ENCODE measurements at regions not wholly inside any gene's neighbourhood (a gene's known extent, or its start where the extent isn't known, plus 50 kb on each side); places are given as distances from the start of the nearest gene placed in this dataset.

DNA sequence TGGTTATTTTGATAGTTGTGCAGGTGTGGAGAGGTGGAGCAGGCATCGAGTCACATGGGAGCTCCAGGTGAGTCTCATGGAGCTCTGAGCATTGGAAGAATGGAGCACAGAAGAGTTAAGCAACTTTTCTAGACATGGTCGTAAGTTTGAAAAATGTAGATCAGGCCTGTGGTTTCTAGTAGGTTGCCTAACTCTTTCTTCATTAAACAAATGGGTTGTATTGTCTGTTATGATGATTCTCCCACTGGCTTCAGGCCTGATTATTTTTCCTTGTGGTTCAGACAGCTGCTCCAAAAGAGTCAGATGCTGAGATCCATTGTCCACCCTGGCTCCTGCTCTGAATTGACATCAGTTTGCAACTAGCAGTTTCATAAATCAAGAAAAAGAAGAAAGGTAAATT, 80.3 kb upstream of the RPS23 start:
- no peak for DNase-seq (ENCODE audit: low read depth)

DNA sequence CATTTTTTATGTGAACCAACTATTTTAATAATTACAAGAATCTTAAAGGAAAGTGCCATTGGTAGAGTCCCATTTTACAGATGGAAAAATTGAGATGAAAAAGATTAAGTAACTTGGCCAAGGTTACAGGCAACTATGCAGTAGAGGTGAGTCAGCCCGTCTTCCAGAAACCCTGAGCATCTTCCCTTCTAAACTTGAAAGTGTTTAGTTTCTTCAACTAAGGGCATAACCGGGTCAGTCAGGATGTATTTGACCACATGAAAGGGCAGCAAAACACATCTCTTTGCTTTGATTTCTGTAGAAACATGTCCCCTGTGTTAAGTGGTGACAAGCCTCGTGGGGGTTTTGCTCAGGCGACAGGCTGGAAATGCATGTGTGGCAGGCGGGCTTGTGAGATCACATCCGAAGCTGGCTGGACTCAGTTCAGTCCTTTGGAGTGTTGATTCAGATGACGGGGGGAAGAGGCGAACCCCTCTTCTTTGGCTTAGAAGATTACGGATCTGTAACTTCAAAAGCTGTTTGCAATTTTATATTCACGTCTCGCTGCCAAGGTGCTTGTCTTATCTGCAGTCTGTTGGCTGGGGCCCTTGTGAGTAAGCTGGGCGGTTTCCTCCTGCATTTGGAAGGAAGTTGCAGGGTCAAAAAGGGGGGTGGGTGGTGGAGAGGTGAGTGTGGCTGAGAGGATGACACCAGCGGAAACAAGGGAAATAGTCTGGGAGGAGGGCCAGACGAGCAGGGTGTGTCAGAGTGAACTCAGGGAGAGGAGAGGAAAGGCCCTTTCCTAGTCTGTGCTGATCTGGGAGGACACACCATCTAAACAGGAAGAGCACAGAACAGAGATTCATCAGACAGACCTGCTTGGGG, 78.9 kb upstream of the RPS23 start:
- DNase-seq (ENCODE audit: low read depth): peak; percentile 61

DNA sequence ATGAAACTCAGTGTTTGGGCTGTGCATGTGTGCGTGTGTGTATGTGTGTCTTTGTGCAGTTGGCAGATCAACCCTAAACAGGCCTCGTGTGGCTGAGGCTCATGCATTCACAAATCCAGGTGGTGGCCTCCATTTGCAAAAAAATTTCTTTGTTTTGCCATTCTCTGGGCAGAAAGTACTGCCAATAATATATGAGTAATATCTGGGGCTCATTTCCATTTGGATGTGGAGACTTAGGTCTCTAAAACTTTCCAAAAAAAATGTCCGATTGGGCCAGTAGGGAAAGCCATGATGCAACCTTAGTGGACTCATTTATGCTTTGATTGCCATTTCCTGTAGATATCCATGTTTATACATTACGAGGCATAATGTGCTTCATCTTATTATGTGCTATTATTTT, 77.9 kb upstream of the RPS23 start:
- DNase-seq (ENCODE audit: low read depth): no peak

DNA sequence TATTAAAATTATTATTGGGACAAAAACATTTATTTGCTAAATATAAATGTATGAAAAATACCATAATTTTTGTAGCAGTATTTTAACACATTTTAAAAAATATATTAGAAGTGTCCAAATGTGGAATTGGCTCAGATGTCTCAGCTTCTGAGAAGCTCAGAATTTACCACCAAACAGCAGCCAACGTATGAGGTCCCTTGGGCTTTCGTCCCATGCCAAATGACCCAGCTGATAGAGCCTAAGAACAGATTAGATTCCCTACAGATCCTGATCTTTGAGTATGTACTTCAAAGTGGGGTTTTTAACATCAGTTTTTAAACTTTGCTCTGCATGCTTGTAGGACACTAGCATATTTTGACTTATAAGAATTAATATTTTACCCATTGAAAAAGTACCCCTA, 77.3 kb upstream of the RPS23 start:
- no peak for DNase-seq (ENCODE audit: low read depth)

DNA sequence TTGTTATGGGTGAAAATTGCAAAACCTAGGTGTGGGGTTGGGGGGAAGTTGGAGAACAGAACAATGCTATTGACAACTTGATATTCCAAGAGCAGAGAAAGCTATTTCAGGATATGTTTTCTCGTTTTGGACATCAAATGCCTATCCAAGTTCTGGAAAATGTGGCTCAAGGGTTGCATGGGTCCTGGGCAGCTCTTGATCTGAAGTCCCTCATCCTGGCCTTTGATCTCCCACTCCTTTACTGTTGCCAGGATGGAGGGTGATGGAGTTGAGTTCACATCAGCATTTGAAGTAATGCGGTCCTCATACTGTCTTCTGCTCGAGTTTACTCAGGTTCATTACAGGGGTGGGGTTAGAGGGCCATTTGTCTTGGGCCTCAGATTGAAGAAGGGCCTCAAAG, 76.9 kb upstream of the RPS23 start:
- no peak for DNase-seq (ENCODE audit: low read depth)

DNA sequence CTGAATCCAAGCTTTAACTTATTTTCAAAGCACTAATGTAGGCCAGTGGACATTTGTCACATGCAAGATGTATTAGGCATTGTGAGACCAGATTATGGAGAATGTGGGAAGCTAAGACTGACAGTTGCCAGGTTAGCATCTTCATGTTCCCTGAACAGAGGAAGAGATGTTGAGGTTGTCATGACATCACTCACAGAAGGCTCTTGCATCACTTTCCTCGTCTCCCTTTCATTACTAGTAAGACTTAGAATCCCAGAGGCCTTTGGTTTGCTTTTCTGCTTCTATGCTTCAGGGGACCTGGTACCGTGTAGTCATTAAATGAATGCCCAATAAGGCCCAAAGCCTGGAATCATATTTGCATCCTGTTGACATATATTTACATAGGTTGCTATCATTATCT, 76.4 kb upstream of the RPS23 start:
- no peak for DNase-seq (ENCODE audit: low read depth)

DNA sequence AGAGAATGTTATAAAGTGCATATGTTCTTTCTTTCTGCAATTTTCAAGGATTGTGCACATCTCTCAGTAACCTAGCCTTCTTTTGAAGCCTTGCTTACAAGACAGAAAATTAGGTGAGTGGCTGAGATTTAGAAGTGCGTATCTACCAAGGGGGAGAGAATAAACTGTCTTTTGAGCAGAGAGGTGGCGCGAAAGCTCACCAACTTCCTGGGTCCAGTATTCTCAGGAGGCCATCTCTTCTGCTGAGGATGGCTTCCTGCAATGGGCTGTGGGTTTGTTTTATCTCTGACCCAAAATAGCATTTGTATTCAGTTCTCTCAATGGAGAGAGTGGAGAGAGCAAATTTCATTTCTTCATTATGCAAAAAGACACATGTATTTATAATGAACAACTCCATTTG, 75.4 kb upstream of the RPS23 start:
- no peak for DNase-seq (ENCODE audit: low read depth)

DNA sequence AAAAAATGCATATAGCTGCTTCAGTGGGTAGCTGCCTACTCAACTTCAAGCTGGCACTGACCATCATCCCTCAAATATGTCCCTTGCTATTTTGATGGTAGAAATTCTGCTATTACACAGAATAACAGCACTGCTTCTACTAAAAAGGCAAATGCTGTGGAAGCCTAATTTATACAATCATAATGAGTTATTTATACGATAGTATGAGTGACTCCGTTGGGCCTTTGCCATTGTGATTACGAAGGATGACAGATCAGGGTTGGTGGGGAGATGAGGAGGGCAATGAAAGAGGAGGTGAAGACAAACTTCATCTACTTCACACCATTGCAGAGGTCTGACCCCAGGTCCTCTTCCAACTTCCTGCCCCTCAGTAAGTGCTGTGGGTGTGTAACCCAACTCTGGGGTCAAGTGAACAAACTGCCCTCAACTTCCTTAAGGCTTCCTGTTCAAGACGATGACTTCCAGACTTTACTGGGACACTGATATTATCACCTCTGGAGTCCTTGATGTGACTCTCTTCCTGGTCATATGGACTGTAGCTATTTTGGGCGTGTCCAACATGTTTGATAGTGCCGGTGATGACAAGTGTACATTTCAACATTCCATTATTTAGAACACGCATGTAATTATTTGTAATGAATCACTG, 74.1 kb upstream of the RPS23 start:
- DNase-seq (ENCODE audit: low read depth): no peak

DNA sequence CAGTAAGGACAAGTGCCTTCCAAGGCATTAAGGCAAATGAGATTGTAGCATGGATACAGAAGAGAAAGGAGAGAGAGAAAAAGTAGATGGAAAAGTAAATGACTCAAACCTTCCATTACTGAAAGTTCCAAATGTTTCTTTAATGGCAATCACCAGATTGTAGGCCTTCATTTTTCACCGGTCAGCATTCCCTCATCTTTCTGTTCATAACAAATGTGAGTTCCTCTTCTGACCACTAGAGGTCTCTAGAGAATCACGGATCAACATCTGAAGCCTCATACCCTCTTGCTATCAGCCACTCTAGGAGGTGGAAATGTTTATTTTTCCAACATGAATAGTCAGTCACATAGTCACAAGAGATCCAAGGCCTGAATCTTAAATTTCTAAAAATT, 73.6 kb upstream of the RPS23 start:
- DNase-seq (ENCODE audit: low read depth): no peak

DNA sequence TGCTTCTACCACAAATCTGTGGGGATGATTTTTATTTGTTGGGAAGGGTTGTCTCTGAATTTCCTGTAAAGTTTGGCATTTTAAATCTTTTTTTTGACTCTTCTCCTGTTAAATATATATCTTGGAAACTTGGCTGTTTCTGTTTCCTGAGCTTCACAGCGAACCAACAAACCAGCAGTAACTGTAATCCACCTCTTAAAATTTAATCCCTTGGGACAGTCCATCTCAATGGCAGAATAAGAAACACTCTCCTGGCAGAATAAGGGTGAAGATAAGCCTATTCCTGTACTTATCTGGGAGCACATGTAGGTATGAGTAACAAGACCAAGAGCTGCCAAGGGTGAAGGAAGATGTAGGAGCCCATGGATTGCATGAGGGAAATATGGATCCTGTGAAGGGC, 73.1 kb upstream of the RPS23 start:
- no peak for DNase-seq (ENCODE audit: low read depth)

DNA sequence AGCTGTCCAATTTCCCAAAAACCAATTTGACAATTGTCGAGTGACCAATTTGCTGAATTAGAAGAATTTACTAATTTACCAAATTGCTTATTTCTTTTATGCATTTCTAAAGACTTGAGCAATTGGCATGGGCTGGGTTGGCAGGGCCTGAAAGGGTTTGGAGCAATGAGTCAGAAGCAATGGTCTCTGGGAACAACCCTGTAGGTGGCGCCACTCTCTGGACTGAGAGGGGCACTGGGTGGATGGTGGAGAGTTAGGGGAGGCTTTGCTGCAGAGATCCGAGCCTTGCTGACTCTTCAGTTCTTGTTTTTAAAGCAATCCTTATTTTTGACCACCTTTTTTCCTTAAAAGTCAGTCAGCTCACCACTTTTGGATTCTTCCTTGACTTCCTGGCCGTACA, 71.5 kb upstream of the RPS23 start:
- DNase-seq (ENCODE audit: low read depth): no peak

DNA sequence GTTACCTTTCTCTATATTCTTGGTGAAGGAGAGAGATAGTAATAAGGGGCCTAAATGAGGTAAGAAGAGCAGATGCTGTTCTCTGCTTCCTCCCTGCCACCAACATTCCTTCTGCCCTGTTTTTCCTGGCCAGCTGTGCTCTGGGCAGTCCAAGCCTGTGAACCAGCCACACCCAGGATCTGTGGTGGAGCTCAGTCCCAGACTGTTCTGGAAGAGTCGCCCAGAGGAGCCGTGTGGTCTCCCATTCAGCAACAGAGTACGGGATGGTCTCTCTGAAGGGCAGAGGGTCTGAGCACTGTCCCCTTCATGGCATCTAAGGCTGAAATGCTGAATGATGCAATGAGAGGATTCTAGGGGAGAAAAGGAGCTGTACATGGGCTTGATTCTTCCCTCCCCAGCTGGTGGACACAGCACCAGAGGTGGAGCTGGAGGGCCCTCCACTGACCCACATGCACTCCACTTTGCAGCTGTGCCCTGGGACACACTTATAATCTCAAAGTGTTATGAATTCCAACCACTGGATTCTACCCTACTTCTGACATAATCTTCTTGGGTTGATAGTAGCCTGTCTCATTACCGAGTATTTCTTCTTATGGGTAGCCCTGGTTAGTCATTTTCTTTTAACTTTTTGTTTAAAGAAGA, 70.8 kb upstream of the RPS23 start:
- DNase-seq (ENCODE audit: low read depth): no peak

DNA sequence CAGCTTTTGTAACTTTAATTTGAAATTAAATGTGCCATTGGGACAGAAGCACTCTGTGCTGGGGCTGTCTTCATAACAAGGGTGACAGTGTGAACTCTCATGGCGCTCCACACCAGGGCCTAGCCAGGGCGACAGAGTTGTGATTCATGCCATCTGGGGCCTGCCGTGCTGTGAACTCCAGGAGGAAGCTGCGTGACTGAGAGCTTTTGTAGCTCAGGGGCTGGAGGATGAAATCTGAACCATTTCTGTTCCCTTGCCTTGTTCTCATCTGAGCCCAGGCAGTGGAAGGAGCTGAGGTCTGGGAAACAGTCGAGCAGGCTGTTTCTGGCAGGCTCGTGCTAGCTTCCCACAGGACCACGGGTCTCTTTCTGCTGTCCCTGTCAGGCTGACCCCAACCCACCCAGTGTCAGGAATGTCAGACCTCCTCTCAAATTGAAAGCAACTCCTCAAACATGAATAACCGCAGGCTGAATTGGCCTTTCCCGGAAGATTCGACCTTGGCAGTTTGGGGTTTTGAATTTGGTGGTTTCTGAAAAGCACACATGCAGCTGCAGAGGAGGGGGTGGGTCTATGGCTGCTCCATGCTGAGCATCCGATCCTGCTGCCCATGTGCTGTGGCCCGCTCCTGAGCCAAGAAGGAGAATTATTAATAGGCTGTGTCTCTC, 69.2 kb upstream of the RPS23 start:
- no peak for DNase-seq (ENCODE audit: low read depth)

DNA sequence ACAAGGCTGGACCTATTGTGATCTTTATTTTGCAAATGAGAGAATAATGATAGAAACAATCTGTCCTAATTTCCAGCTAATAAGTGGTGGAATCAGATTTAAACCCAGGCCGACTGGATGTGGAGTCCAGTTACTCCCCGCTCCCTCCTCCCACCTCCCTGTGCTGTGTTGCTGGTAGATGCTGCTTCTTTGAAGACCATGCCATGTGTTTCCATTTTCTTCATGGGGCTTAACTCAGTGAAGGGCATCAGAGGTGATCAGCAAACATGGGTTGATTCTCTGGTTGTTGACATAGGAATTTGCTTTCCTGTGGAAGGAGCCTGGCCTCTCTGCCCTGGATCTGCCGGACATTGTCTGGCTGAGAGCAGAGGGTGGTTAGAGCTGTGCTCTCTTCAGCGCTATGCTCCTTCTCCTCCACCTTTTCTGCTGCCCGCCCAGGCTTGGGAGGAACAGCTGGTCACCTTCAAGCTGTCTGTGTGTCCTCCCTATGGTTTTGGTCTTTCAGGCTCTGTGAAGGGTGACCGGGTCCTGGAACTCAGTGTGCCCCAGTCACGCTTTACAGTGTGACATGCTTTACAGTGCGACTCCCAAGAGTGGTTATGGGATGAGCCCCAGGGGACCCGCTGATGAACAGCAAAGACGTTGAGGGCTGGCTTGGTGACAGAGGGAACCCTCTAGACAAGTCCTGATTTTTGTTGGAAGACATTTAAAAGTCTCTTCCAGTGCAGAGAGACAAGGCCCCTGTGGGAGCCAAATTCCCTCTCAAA, 68.4 kb upstream of the RPS23 start:
- no peak for DNase-seq (ENCODE audit: low read depth)

DNA sequence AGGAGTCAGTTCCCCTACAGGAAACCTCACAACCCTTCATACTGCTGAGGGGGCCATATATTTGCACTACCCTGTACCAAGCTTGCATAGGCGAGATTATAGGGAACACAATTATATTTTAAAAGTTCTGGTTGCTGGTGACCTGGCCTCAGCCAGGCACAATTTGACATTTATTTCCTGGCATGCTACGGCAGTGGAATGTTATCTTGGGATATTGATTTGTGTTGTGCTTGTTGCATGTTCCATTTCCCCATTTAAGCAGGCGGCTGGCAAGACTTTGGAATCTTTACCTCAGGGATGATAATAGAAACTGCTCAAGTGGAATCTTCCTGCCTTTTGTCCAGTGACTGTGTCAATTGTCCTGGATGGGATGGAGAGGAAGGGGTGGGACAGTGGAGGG, 67.0 kb upstream of the RPS23 start:
- DNase-seq (ENCODE audit: low read depth): no peak

DNA sequence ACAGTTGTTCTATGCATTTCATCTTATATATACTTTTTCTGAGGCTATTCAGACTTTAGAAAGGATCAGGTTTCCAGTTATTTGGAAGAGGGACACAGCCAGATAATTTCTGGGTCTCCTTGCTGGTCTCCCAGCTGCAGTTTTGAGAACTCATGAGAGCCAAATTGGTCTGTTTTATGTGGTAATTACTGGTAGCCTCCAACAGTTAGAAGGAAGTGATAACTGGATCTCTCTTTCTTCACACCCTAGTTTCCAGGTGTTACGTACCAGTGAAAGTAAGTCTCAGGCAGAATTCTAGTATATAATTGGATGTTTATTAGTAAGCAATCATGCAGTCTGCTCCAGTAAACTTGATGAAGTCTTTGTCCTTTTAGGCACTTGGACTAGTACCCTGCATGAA, 63.2 kb upstream of the RPS23 start:
- DNase-seq (ENCODE audit: low read depth): no peak

DNA sequence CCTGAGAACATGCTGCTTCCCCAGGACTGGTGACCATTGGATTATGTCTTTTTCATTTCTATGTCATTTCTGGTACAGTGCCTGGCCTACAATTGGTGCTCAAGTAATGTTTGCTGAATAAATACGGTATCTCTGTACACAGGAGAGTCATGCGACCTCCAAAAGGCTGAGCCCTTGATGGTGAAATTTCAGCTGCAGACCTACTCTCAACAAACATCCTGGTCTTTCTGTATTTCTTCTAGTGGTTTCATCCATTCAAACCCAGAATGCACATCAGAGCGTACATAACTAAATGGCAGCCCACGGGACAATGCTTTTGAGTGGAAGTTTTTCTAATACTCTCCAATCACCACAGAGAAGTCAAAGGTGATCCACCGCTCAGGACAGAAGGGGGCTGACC, 62.6 kb upstream of the RPS23 start:
- DNase-seq (ENCODE audit: low read depth): no peak

DNA sequence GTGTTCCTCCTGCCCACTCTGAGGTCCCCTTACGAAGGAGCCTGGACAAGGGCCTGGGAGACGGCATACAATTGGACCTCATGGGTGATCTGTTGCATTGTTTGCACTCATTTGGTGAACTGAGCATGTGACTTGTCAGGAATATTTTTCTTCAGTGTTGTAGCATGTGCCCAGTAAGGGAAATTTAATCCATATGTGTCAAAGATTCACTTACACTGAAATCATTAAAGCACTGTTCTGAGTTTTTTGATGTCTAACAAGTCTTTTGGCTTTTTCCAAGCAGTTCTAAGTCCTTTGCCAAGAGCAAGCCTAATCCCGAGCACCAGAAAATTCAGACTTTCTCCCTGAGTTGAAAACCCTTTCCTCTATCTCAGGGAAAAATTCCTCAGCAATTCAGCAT, 61.6 kb upstream of the RPS23 start:
- no peak for DNase-seq (ENCODE audit: low read depth)

DNA sequence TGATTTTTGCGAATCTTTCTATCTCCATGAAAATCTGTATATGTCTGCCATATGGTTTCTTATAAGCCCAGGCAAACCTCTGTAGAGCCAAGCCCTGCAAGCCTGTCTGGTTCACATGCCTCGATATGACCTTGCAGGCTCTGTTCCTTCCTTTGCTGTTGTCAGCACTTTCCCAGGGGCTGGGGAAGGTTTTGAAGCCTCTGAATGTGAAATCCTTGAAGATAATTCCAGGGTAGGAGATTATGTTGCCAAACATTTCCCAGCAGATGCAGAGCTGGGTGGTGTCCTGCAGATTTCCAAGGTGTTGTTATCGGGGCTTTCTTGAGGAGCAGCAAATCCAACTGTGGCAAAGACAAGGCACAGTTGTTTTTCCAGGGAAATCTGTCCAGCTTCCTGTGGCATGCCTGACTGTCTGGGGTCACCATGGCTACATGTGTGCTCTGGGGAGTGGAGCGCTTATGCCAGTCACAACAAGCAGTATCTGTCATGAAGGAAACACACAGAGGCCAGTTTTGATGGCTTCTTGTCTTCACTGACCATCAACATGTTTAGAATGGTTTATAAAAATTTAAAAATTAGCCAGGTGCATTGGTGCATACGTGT, 60.7 kb upstream of the RPS23 start:
- no peak for DNase-seq (ENCODE audit: low read depth)

DNA sequence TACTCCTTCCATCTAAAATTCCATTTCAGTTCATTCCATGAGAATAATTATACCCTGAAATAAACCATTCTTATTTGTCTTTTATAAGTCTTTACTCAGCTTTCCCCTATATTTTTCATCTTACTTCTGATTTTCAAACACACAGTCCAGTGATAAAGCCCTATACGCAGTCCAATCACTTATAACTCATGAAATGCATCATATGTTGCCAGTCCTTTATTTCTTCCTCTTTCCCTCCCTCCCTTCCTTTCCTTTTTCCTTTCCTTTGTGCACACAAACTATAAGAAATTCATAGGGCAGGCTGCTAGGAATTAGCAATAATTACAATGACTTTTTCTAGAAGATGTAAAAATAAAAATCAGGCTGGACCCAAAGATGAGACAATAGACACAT, 58.8 kb upstream of the RPS23 start:
- no peak for DNase-seq (ENCODE audit: low read depth)

DNA sequence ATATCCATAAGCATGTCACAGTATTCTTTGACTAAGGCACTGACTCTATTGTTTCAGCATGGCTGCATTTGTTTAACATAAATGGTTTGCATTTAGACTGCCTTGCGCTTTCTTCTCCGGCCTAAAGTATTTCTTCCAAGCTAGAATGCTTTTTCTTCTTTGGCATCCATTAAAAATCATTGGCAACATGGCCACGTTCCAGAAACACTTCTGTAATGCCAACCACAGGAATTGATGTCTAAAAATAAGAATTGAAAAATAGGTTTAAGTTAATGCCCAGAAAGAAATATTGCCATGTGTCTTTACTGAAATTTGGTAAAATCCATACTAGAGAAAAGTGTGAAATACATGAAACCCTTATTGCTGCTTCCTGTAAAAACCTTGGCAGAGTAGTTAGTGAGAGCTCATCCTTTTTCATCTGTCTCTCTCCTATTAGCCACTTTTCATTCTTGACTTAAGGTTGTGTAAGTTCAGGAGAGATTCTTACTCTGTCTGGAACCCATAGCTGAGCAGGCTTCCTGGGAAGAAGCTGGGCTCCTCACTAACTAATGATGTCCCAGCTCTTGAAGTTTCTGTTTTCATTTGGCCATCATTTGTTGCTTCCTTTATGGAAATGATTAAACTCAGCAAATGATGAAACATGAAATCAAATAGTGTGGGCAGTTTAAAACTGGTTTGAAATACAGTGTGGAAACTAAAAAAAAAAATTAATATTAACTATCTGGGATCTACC, 58.2 kb upstream of the RPS23 start:
- DNase-seq (ENCODE audit: low read depth): no peak

Data from activated gamma-delta T cell treated with anti-CD3 and anti-CD28 coated beads, Interleukin-2, amount 50 U/mL, for 16 hours (primary cell).